ENCODE measurements at regions not wholly inside any gene's neighbourhood (a gene's known extent, or its start where the extent isn't known, plus 50 kb on each side); places are given as distances from the start of the nearest gene placed in this dataset.
A peak's percentile ranks its signal among the peaks of the same experiment; 100 is the strongest.

- FAIRE-seq (no peak), DNase-seq (ENCODE audit: insufficient read length, low spot score) (no peak)
Observed at GRCh38 chr21:15355066-15355465, 290.3 kb upstream of the NRIP1 start.

DNA sequence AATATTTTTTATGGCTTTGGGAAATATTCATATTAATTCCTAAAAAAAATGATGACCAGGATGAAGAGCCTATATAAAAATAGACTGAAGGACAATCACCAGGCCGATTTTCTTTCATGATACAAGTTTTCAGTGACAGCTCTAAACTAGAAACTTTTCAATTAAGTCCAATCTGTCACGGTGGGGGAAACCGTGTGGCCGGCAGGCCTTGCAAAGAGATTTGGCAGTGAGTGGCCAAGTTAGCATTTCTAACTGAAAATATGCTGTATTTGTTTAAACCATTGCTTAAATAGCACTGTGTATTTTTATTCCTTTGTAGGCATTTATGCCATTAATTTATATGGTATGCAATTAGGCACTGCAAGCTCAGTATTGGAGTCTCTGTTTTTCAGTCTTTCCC is 294.5 kb upstream of the NRIP1 start:
- no peak for DNase-seq (ENCODE audit: insufficient read length, low spot score)
- no peak for FAIRE-seq

GRCh38 chr21:15362458-15362857 is 297.7 kb upstream of the NRIP1 start:
- no peak for FAIRE-seq
- DNase-seq (ENCODE audit: insufficient read length, low spot score): no peak

GRCh38 chr21:15363921-15364320 is 299.1 kb upstream of the NRIP1 start:
- no peak for DNase-seq (ENCODE audit: insufficient read length, low spot score)
- FAIRE-seq: no peak

- FAIRE-seq (no peak), DNase-seq (ENCODE audit: insufficient read length, low spot score) (no peak)
Observed at GRCh38 chr21:15365751-15366392, 301.1 kb upstream of the NRIP1 start.

DNA sequence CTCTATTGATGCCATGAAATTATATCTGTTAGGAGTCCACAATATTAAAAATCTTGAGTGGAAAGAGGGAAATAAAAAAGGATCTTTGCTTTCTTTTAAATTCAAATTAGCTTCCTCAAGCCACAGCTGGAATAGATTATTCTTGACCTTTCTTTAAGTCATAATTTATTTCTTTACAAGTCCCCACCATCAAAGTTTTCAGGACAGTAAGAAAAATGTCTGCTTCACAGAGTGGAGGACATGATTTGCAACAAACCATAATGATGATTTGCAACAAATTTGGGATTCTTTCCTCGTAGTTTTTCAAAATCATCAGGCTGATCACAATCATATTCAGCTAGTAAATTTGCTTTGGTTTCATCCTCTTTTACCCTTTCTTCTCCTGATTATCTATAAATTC is 301.8 kb upstream of the NRIP1 start:
- no peak for FAIRE-seq
- DNase-seq (ENCODE audit: insufficient read length, low spot score): no peak

GRCh38 chr21:15367061-15367626 is 302.3 kb upstream of the NRIP1 start:
- no peak for FAIRE-seq
- no peak for DNase-seq (ENCODE audit: insufficient read length, low spot score)

DNA sequence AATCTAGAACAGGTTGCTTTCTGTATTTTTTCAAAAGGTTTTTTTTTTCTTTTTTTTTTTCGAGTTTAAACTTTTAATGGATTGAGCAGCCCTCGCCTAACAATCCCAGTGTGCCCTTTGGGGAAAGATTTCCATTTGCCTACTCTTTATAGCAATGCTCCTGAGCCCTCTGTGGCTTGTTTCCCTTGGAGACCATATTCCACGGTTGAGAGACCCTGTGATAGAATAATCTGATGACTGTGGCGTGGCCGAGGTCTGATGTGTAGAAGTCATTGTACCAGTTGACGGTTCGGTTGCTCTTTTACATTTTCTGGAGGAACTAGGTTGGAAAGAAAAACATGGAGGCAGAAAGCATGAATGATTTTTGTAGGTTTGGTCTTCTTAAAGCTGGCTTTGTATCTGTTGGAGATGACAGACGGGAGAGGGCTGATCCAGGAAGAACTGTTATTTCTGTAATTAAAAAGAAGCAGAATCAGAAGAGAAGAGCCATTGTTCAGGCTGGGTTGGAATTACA is 305.7 kb upstream of the NRIP1 start:
- FAIRE-seq (no peak), DNase-seq (ENCODE audit: insufficient read length, low spot score) (no peak)

DNA sequence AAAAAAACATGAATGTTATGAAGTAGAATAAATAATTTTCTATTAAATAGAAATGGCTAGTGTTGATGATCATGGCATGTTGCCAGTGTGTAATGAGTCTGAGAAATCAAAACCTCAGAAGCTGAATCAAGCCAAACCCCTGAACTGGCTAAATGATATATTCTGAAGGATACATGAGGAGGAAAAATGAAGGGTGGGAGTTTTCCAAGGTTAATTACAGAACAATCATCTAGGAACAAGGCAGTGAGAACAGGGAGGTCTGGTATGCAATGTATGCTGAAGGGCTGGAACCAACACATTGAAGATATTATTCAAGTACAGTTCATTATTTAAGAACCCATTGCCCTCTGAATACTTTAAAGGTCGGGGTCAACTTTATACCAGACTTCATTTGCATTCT is 309.1 kb upstream of the NRIP1 start:
- DNase-seq (ENCODE audit: insufficient read length, low spot score) (no peak), FAIRE-seq (no peak)

DNA sequence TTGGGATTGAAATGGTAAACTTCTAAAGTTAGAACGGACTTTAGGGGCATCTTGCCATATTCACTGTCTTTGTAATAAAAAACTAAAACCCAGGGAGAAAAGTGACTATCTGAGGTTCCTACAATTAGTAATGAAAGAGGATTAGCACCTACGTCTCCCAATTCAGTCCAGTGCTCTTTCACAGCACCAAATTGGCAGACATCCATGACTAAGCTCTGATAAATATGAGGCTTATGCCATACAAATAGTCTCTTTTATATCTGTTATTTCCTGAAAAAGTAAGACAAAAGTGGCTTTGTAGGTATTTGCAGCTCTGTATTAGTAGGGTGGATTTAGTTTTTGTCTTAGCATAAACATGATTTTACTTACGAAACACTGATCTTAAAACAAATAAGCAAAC is 315.0 kb upstream of the NRIP1 start:
- DNase-seq (ENCODE audit: insufficient read length, low spot score) (no peak), FAIRE-seq (no peak)

DNA sequence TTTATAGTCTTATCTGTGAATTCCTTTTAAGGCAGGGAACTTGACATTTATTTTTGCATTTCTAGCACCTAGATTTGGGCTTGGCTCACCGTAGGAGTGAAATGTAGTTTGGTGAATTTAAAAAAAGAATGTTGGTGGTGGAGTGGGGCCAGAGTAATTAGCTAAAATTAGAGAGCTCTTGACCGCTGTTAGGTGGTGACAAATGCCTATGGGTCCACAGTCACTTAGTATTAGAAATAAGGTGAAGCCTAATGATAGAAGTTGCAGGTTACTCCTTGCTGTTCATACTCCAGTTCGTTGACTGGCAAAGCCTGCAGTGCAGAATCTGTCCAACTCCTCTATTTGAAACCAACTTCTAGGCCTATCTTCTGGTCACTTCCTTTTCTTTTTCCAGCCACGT is 318.8 kb upstream of the NRIP1 start:
- FAIRE-seq (no peak), DNase-seq (ENCODE audit: insufficient read length, low spot score) (no peak)

- DNase-seq (ENCODE audit: insufficient read length, low spot score) (no peak), FAIRE-seq (no peak)
Observed at GRCh38 chr21:15390049-15390448, 325.2 kb upstream of the NRIP1 start.

DNA sequence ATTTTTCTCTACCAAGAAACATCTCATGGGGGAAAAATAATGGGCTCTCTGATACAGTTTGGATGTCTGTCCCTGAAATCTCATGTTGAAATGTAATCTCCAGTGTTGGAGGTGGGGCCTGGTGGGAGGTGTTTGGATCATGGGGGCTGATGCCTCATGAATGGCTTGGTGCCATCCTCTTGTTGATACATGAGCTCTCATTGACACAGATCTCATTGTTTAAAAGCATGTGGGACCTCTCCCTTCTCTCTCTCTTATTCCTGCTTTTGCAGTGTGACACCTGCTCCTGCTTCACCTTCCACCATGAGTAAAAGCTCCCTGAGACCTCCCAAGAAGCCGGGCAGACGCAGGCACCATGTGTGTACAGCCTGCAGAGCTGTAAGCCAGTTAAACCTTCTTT is 332.5 kb upstream of the NRIP1 start:
- DNase-seq (ENCODE audit: insufficient read length, low spot score) (no peak), FAIRE-seq (no peak)

- no peak for DNase-seq (ENCODE audit: insufficient read length, low spot score)
- no peak for FAIRE-seq
Observed at GRCh38 chr21:15400905-15401304, 328.9 kb upstream of the USP25 start.

- FAIRE-seq: no peak
- no peak for DNase-seq (ENCODE audit: insufficient read length, low spot score)
Observed at GRCh38 chr21:15401331-15401730, 328.5 kb upstream of the USP25 start.

DNA sequence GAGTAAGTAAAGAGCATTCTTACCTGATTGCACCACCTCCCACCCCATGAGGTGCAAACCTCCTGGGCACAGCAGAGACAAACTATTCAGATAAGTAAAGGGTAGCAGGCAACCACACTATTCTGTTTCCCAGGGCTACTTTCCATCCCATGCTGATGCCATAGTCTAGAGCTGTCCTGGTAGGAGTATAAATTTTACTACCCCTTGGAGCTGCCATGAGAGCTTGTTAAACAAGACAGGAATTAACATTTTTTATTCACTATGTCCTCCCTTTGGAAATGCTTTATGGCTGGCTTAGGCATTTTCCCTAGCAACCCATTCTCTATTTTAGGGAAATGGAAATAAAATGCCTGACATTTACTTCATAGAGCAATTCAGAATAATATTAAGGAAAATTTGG is 324.6 kb upstream of the USP25 start:
- no peak for FAIRE-seq
- no peak for DNase-seq (ENCODE audit: insufficient read length, low spot score)

DNA sequence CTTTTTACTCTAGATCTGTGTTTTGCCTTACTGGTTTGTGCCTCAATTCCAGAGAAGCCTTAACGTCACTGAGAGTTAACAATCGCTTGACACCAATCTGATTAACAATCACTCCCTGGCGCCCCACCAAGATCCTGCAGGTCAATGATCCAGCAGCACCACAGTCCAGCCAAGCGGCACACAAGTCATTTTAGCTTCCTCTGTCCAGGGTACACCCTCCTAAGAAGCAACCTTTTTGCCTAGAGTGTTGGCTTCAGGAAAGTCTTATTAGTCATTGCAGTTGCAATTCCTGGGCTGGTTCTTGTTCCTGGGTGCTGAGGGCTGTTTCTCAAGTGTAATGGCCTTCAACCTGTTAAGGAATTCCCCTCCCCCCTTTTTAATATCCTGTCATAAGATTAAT is 323.0 kb upstream of the USP25 start:
- FAIRE-seq: no peak
- DNase-seq (ENCODE audit: insufficient read length, low spot score): no peak

DNA sequence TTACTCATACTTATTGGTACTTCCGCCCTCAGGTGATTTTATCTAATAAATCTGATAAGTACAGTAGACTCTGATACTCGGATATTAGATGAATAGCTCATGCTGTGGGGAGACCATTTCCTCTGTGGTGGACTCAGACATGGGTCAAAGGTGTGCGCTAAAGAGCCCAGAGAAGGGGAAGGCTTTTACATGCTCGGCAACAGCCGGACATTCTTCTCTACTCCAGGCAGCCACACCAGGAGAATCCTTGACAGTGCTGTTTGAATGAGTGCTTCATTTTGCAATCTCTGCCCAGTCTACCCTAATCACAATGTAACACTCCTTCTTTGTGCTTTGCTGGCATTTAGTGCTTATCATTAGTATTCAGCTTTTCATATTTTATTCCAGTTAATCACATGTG is 322.2 kb upstream of the USP25 start:
- no peak for FAIRE-seq
- DNase-seq (ENCODE audit: insufficient read length, low spot score): no peak

DNA sequence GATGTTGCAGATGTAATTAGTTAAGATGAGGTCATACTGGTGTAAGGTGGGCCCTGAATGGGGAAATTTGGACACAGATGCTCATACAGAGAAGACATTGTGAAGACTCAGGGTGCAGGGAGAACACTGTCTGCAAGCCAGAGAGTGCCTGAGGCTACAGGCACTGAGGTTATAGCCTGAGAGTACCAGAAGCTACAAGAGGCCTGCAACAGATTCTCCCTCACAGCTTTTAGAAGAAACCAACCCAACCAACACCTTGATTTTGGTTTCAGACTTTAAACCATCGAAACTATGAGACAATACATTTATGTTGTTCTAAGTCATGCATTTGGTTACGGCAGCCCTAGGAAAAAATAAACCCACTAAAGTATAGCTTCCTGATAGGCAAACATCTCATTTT is 321.7 kb upstream of the USP25 start:
- no peak for DNase-seq (ENCODE audit: insufficient read length, low spot score)
- FAIRE-seq: no peak

DNA sequence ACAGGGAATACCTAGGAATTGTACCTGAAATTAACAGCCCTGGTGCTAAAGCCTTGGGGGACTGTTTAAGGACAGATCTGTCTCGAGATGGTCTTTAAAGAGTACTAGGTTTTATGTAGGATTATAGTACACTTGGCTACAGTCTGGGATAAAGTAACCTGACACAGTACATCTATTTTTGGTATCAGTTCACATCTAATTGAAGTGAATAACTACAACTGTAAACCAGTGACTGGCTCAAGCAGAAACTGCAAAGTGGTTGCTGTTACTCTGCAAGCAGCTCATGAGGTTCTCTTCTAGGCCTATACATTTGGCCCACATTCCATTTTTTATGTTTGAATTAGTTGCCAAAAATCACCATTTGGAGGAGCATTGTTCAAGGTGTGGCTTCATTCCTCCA is 320.8 kb upstream of the USP25 start:
- DNase-seq (ENCODE audit: insufficient read length, low spot score): no peak
- no peak for FAIRE-seq

DNA sequence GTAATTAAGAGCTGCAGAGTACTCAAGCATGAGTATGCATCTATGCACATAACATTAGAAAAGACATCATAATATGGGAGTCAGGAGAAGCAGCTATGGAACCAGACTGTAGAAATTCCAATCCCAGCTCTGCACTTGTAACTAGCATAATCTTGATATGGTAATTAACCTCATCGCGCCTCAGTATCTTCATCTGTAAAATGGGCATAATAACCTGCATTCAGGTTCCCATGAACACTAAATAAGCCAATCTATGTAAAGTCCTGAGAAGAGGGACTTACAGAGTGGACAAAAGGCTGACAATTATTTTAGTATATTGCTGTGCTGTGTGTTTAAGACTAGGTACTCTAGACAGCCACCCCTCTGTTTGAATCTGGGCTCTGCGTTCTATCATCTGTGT is 318.9 kb upstream of the USP25 start:
- no peak for DNase-seq (ENCODE audit: insufficient read length, low spot score)
- FAIRE-seq: no peak

GRCh38 chr21:15414057-15414456 is 315.7 kb upstream of the USP25 start:
- FAIRE-seq: peak; percentile 11

More at GRCh38 chr21:15414057-15414456, 315.7 kb upstream of the USP25 start:
- no peak for DNase-seq (ENCODE audit: insufficient read length, low spot score)

Measured in GM19239 (cell line).